Neuronal stem cell (in vitro differentiated cells): ENCODE measurements at regions not wholly inside any gene's neighbourhood (a gene's known extent, or its start where the extent isn't known, plus 50 kb on each side); places are given as distances from the start of the nearest gene placed in this dataset.
A peak's percentile ranks its signal among the peaks of the same experiment; 100 is the strongest.
"Not testable (repeated sequence)": the region's sequence is repeated elsewhere in the genome, so short reads cannot be mapped to it uniquely, and the experiment has no call there.

Experiments used
- DNase-seq: peaks from one replicate; pipeline ENCODE4 v3.0.0-alpha.2; 2013; ENCODE audit warnings: low spot score
- H2AFZ ChIP-seq: one replicate; pipeline ENCODE4 v1.6.1; 2013; ENCODE audit warnings: mild to moderate bottlenecking, low read length, inconsistent platforms
- H2AK5ac ChIP-seq: 2 replicates; pipeline ENCODE4 v1.6.1; 2013; ENCODE audit warnings: low read depth, mild to moderate bottlenecking, inconsistent platforms, low read length, moderate library complexity, mixed read lengths
- H2BK120ac ChIP-seq: 2 replicates; pipeline ENCODE4 v1.6.1; 2013; ENCODE audit warnings: low read depth, mild to moderate bottlenecking, inconsistent platforms, low read length, moderate library complexity, mixed read lengths
- H2BK12ac ChIP-seq: one replicate; pipeline ENCODE4 v1.6.1; 2013; ENCODE audit warnings: low read length, inconsistent platforms
- H2BK15ac ChIP-seq: 2 replicates; pipeline ENCODE4 v1.6.1; 2013; ENCODE audit warnings: mild to moderate bottlenecking, low read length, inconsistent platforms, mixed read lengths
- H2BK5ac ChIP-seq: one replicate; pipeline ENCODE4 v1.6.1; 2013; ENCODE audit warnings: inconsistent platforms, mild to moderate bottlenecking, low read length, moderate library complexity
- H3K14ac ChIP-seq: one replicate; pipeline ENCODE4 v1.6.1; 2013; ENCODE audit warnings: low read length, inconsistent platforms
- H3K18ac ChIP-seq: 2 replicates; pipeline ENCODE4 v1.6.1; 2013; ENCODE audit warnings: low read length, inconsistent platforms
- H3K23ac ChIP-seq: 2 replicates; pipeline ENCODE4 v1.6.1; 2013; ENCODE audit warnings: low read depth, mild to moderate bottlenecking, mixed read lengths, low read length, inconsistent platforms; ENCODE audit not compliant: poor library complexity
- H3K27ac ChIP-seq: replicated peaks from 3 replicates; pipeline ENCODE4 v1.5.1; 2013; ENCODE audit warnings: low read length, inconsistent platforms
- H3K27me3 ChIP-seq, 3 experiments: 2 replicates each; pipeline ENCODE4 v1.6.1; 2013; ENCODE audit warnings: low read length in 3 of 3, mild to moderate bottlenecking in 2 of 3, inconsistent platforms in 1 of 3, low read depth in 1 of 3, mixed read lengths in 1 of 3, moderate library complexity in 1 of 3; ENCODE audit not compliant: control insufficient read depth in 3 of 3, insufficient read depth in 3 of 3
- H3K36me3 ChIP-seq, 2 donors: replicated peaks in 1 of 2; 2 replicates each; pipeline ENCODE4 v1.6.1; 2013; ENCODE audit warnings: low read length in 2 of 2; ENCODE audit not compliant: control insufficient read depth in 2 of 2, insufficient read depth in 2 of 2
- H3K4ac ChIP-seq: 2 replicates; pipeline ENCODE4 v1.6.1; 2013; ENCODE audit warnings: inconsistent platforms, mild to moderate bottlenecking, low read length, moderate library complexity
- H3K4me1 ChIP-seq, 2 donors: 1 replicate in 1 of 2; 2 replicates in 1 of 2; pipeline ENCODE4 v1.6.1; 2013; ENCODE audit warnings: low read length in 2 of 2, low read depth in 1 of 2; ENCODE audit not compliant: control insufficient read depth in 2 of 2, insufficient read depth in 1 of 2
- H3K4me2 ChIP-seq: one replicate; pipeline ENCODE4 v1.6.1; 2013; ENCODE audit warnings: mild to moderate bottlenecking, low read length, inconsistent platforms; ENCODE audit not compliant: insufficient read depth, poor library complexity, severe bottlenecking
- H3K4me3 ChIP-seq, 2 donors: 2 replicates each; pipeline ENCODE4 v1.5.1; 2013; ENCODE audit warnings: low read length in 2 of 2, mild to moderate bottlenecking in 2 of 2, inconsistent platforms in 1 of 2, moderate library complexity in 1 of 2
- H3K79me1 ChIP-seq: one replicate; pipeline ENCODE4 v1.6.1; 2013; ENCODE audit warnings: low read depth, mild to moderate bottlenecking, inconsistent platforms, low read length, moderate library complexity
- H3K9ac ChIP-seq: one replicate; pipeline ENCODE4 v1.6.1; 2013; ENCODE audit warnings: mild to moderate bottlenecking, low read depth, low read length, inconsistent platforms; ENCODE audit not compliant: poor library complexity
- H3K9me3 ChIP-seq, 2 donors: replicated peaks in 1 of 2; 2 replicates each; pipeline versions ENCODE3 to v1.6.1; 2013; ENCODE audit warnings: low read length in 2 of 2, mild to moderate bottlenecking in 2 of 2, inconsistent platforms in 1 of 2, low read depth in 1 of 2, mixed read lengths in 1 of 2, moderate library complexity in 1 of 2; ENCODE audit not compliant: control insufficient read depth in 2 of 2, insufficient read depth in 1 of 2
- H4K8ac ChIP-seq: one replicate; pipeline ENCODE4 v1.6.1; 2013; ENCODE audit warnings: low read depth, mild to moderate bottlenecking, inconsistent platforms, low read length, moderate library complexity
- H4K91ac ChIP-seq: one replicate; pipeline ENCODE4 v1.6.1; 2013; ENCODE audit warnings: low read length, low read depth, mild to moderate bottlenecking, inconsistent platforms; ENCODE audit not compliant: poor library complexity
- WGBS, 2 donors: extraction: QIAGEN DNeasy Blood & Tissue Kit; methylation state at CpG; one replicate each; pipeline ENCODE4 v1.1.7; 2013; ENCODE audit warnings: missing lambda C conversion rate in 2 of 2, mixed read lengths in 1 of 2; ENCODE audit not compliant: insufficient read length in 2 of 2, insufficient replicate concordance in 1 of 2; ENCODE audit errors: extremely low coverage in 2 of 2; 5-methylcytosine and 5-hydroxymethylcytosine counted together

- H3K4me1 ChIP-seq: no peaks in the 10 kb centered on the region
- no CpG with 5 or more reads among the region's 9 CpGs for WGBS, 2 donors
- H3K27ac ChIP-seq: no peak overlapping the region
- H3K4me2 ChIP-seq: no peak overlapping the region
- H3K4me3 ChIP-seq: no peak overlapping the region
- no peak overlapping the region for H4K8ac ChIP-seq
- H2BK5ac ChIP-seq: no peak overlapping the region
- no peak overlapping the region for H3K9ac ChIP-seq
- H2AFZ ChIP-seq: no peak overlapping the region
- no peak for DNase-seq
- H3K23ac ChIP-seq: no peak overlapping the region
- no peak overlapping the region for H3K18ac ChIP-seq
- H3K14ac ChIP-seq: no peak overlapping the region
- H2BK120ac ChIP-seq: no peak overlapping the region
- no peak overlapping the region for H2BK15ac ChIP-seq
- H4K91ac ChIP-seq: no peak overlapping the region
- no peak overlapping the region for H3K4ac ChIP-seq
- H2AK5ac ChIP-seq: no peak overlapping the region
- H2BK12ac ChIP-seq: no peak overlapping the region
- H3K79me1 ChIP-seq: no peaks in the 10 kb centered on the region
- peaks cover 0 to 2% of the 10 kb centered on the region in 2 donors for H3K9me3 ChIP-seq
- H3K36me3 ChIP-seq: no peaks in the 10 kb centered on the region
- H3K27me3 ChIP-seq: no peaks in the 10 kb centered on the region
Observed at GRCh38 chr20:52425253-52425652, 233.7 kb upstream of the ZFP64 start.

GRCh38 chr20:52424357-52424942, 232.9 kb upstream of the ZFP64 start:
- H3K27ac ChIP-seq, DNase-seq, H3K4me1 ChIP-seq, H3K4me3 ChIP-seq, H4K91ac ChIP-seq, H2AFZ ChIP-seq, H3K23ac ChIP-seq, H2BK120ac ChIP-seq, H3K14ac ChIP-seq, H3K18ac ChIP-seq, H3K4me2 ChIP-seq, H3K79me1 ChIP-seq, H3K27me3 ChIP-seq, H3K4ac ChIP-seq, H2BK5ac ChIP-seq, H2BK12ac ChIP-seq, H2BK15ac ChIP-seq, H3K9ac ChIP-seq, H2AK5ac ChIP-seq, H4K8ac ChIP-seq, H3K36me3 ChIP-seq, H3K9me3 ChIP-seq: not testable (repeated sequence)
- no CpG with 5 or more reads among the region's 6 CpGs for WGBS, 2 donors

GRCh38 chr20:52423536-52424140, 232.1 kb upstream of the ZFP64 start:
- H3K36me3 ChIP-seq, H3K9me3 ChIP-seq, H3K4me2 ChIP-seq, H3K18ac ChIP-seq, H4K91ac ChIP-seq, H2BK5ac ChIP-seq, H3K4ac ChIP-seq, H2AK5ac ChIP-seq, H3K14ac ChIP-seq, H3K4me1 ChIP-seq, H2BK15ac ChIP-seq, H3K79me1 ChIP-seq, H3K27me3 ChIP-seq, DNase-seq, H2BK120ac ChIP-seq, H2AFZ ChIP-seq, H3K27ac ChIP-seq: not testable (repeated sequence)
- H3K9ac ChIP-seq: peak overlapping the region; percentile 17
- H2BK12ac ChIP-seq: peak overlapping the region; percentile 46
- H4K8ac ChIP-seq: peak overlapping the region; percentile 83
- peak overlapping the region; percentile 37 for H3K23ac ChIP-seq
- H3K4me3 ChIP-seq: peak overlapping the region in 1 of 2 donors; percentile 56
- WGBS, 2 donors: no CpG with 5 or more reads among the region's 4 CpGs

- Histone ChIP-seq H3K27me3 (no peaks in the 10 kb centered on the region), H2BK12ac (no peak overlapping the region), H3K4me1 (no peaks in the 10 kb centered on the region), H2BK5ac (no peak overlapping the region), H2BK120ac (no peak overlapping the region), H4K8ac (no peak overlapping the region), H3K27ac (no peak overlapping the region), H2BK15ac (no peak overlapping the region), H3K9me3 (no peaks in the 10 kb centered on the region), H3K14ac (no peak overlapping the region), H3K9ac (no peak overlapping the region), H3K79me1 (no peaks in the 10 kb centered on the region), H2AK5ac (no peak overlapping the region), H3K18ac (no peak overlapping the region), H2AFZ (no peak overlapping the region), H3K4ac (no peak overlapping the region), H4K91ac (no peak overlapping the region), H3K36me3 (no peaks in the 10 kb centered on the region), H3K4me3 (no peak overlapping the region), H3K4me2 (no peak overlapping the region), H3K23ac (no peak overlapping the region)
- DNase-seq: no peak
- WGBS, 2 donors: no CpG with 5 or more reads among the region's 6 CpGs
Observed at GRCh38 chr20:52422574-52423336, 231.2 kb upstream of the ZFP64 start.
